ENCODE measurements at regions not wholly inside any gene's neighbourhood (a gene's known extent, or its start where the extent isn't known, plus 50 kb on each side); places are given as distances from the start of the nearest gene placed in this dataset.

GRCh38 chr11:12618743-12619540, 55.3 kb upstream of the TEAD1 start:
- DNase-seq (ENCODE audit: low spot score in 2 of 2) (no peak), ATAC-seq (no peak)
- peaks cover 11 to 24% of the 10 kb centered on the region in 2 donors for H3K9me3 Mint-ChIP-seq
- H3K36me3 Mint-ChIP-seq = peaks cover 4 to 16% of the 10 kb centered on the region in 2 donors
- no peak overlapping the region for H3K27ac Mint-ChIP-seq

- H3K9me3 Mint-ChIP-seq = peaks cover 18 to 35% of the 10 kb centered on the region in 2 donors
- H3K27ac Mint-ChIP-seq = no peak overlapping the region
- no peak for DNase-seq (ENCODE audit: low spot score in 2 of 2)
- peaks cover 4 to 17% of the 10 kb centered on the region in 2 donors for H3K36me3 Mint-ChIP-seq
- ATAC-seq = no peak
Measured at GRCh38 chr11:12623869-12624268, 50.4 kb upstream of the TEAD1 start.
